ENCODE measurements at regions not wholly inside any gene's neighbourhood (a gene's known extent, or its start where the extent isn't known, plus 50 kb on each side); places are given as distances from the start of the nearest gene placed in this dataset.

DNA sequence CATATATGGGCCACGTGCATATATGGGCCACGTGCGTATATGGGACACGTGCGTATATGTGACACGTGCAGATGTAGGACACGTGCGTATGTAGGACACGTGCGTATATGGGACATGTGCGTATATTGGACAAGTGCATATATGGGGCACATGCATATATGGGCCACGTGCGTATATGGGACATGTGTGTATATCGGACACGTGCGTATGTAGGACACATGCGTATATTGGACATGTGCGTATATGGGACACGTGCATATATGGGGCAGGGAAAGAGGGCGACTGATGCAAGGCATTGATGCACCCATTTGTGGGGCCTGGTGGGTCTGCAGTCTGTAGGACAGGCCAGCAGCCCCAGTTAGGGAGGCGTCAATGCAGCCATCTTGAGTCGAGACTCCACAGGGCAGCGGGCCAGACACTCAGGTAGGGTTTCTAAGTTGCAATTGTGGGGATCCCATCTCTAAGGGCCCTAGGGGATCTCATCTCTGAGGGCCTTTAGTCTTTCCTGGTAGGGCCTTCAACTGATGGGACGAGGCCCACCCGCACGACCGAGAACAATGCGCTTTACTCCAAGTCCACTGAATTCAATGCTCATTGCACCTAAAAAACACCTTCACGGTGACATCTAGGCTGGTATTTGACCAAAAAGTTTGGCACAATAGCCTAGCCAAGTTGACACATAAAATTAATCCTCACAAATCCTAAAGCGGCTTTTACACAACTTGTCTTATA is 92.3 kb upstream of the ZNF516 start:
- intact Hi-C loops (cut with DNase I) = no loop called here
- peak in 2 of 10 donors; percentile 9 to 27 for DNase-seq

DNA sequence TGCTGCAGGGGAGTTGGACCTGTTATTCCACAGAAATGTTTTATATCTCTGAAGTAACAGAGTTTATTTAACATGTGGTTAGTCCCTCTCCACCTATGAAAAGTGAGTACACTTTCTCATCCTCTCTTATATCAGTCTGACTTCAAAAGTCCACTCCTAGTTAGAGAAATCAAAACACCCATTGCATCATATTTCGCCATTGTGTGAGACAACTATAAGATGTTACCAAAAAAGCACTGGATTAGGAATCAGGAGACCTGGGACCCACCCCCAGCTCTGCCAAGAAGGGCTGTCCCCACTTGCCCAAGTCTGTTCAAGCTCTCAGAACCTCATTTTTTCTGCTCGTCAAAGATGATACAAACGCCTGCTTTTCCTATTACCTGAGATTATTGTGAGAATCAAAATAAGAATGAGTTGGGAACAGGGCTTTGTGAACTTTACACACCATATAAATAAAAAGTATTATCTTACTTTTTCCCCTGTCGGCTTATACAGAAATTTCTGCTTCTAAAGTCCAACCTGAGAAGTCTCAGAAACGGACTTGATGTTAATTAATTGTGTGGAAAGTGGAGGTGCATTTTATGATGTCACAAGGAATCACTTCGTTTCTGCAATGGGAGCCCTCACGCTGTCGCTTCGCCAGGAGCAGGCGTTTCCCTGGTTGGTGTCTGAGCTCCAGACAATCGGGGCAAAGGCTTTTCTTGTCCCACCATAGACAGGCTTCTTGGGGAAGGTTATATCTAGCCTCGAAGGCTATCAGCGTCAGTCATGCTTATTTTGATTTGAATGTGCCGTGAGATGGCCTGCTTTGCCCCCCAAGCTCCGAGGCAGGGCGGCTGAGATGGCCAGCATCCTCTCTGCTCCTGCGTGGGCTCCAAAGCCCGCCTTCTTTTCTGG is 89.6 kb upstream of the ZNF516 start:
- intact Hi-C loops (cut with DNase I) = no loop called here
- no peak for DNase-seq

DNA sequence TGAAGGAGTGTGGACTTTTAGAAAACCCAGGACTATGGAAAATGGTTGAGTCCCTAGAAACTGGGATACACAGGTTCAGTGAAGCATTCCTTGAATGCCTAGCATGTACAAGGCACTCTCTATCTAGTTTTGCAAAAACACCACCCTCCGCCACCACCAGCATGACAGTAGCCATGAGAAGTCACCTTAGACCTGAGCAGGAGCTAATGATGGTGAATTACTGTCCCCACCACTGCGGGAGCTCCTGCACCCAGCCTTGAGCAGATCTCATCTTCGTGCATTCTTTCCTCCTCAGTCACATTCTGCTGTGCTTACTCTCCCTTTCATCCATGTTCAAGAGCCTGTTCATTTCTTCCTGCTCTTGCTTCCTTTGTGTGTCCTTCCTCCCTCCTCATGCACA is 86.2 kb upstream of the ZNF516 start:
- no peak for DNase-seq
- intact Hi-C loops (cut with DNase I) = no loop called here

- peak in 1 of 10 donors; percentile 37 for DNase-seq
- intact Hi-C loops (cut with DNase I) = no loop called here
Observed at GRCh38 chr18:76580288-76580962, 85.4 kb upstream of the ZNF516 start.

GRCh38 chr18:76579301-76579695 is 84.3 kb upstream of the ZNF516 start:
- peak in 1 of 10 donors; percentile 49 for DNase-seq
- intact Hi-C loops (cut with DNase I) = no loop called here

GRCh38 chr18:76578571-76579300 is 83.7 kb upstream of the ZNF516 start:
- intact Hi-C loops (cut with DNase I) = no loop called here
- DNase-seq = peak in 1 of 10 donors; percentile 21

DNA sequence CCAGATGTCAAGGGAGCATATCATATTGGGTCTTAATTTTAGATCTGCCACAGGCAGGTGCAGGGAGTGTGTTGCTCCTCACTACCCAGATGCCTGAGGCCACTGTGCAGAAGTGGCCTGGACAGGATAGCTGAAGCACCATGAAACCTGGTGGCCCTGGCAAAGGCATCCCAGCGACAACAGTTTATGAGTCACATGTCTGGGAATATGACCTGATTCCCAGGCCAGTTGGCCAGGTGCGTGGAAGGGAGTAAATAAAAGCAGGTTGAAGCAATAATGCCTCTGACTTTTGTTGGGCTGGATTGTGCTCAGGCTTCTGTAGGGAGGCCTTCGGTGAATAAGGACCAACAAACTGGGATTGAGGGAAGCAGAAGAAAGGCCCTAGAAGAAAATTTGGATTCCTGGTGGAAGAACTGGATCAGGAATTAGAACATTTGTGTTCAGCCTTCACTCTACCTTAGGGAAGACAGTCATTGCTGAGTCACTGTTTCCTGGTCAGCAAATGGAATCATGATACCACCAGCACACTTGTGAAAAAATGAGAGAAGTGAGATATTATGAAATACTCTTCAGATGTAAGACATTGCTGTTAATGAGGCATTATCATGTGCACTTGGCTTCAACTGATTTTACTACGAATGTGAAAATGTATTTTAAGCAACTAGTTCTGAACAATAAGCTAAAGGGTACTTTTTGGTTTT is 78.4 kb upstream of the ZNF516 start:
- intact Hi-C loops (cut with DNase I) = no loop called here
- no peak for DNase-seq

DNA sequence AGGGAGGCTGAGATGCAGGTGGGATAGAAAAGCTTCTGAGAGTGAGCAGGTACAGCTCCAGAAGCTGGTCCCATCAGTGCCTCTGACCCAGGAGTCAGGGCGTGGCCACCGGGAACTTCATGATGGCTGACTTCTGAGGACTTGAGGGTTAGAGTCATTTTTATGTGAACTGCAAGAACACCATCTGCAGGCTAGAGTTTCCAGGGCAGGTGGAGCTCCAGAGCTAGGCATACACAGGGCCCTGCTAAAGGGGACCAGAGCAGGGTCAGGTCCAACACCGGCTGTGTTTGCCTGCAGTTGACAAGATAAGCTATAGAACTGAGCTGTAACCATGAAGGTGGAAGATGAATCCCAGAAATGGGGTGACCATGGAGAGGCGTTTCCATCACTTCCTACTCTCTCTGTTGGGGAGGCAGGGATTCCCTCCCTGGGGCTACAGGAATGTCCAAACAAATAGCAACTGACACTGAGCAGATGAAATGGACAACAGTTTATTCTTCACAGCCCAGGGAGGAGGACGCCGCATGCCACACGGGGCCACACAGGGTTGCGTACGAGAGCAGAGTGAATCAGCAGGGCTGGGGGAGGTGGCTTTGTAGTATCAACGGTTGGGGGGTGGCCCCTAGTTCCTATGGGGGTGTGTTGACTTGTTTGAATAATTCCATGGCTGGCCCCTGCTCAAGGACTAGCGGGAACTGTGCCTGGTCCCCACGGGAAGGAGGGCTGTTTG is 77.6 kb upstream of the ZNF516 start:
- no peak for DNase-seq

GRCh38 chr18:76571689-76572088 is 76.6 kb upstream of the ZNF516 start:
- DNase-seq = no peak
- intact Hi-C loops (cut with DNase I) = no loop called here

More for the DNA sequence above, 77.6 kb upstream of the ZNF516 start:
- intact Hi-C loops (cut with DNase I) = no loop called here

GRCh38 chr18:76570856-76571255 is 75.8 kb upstream of the ZNF516 start:
- intact Hi-C loops (cut with DNase I) = no loop called here
- no peak for DNase-seq

- intact Hi-C loops (cut with DNase I) = no loop called here
- DNase-seq = no peak
Observed at GRCh38 chr18:76569644-76570419, 74.8 kb upstream of the ZNF516 start.

- DNase-seq = no peak
- intact Hi-C loops (cut with DNase I) = no loop called here
Observed at GRCh38 chr18:76568731-76569130, 73.7 kb upstream of the ZNF516 start.

GRCh38 chr18:76567835-76568445 is 72.9 kb upstream of the ZNF516 start:
- DNase-seq = no peak
- intact Hi-C loops (cut with DNase I) = no loop called here

GRCh38 chr18:76566987-76567386 is 71.9 kb upstream of the ZNF516 start:
- intact Hi-C loops (cut with DNase I) = no loop called here

GRCh38 chr18:76565238-76566173 is 70.5 kb upstream of the ZNF516 start:
- peak in 3 of 10 donors; percentile 20 to 84 (median 31) for DNase-seq

More at GRCh38 chr18:76566987-76567386, 71.9 kb upstream of the ZNF516 start:
- no peak for DNase-seq

DNA sequence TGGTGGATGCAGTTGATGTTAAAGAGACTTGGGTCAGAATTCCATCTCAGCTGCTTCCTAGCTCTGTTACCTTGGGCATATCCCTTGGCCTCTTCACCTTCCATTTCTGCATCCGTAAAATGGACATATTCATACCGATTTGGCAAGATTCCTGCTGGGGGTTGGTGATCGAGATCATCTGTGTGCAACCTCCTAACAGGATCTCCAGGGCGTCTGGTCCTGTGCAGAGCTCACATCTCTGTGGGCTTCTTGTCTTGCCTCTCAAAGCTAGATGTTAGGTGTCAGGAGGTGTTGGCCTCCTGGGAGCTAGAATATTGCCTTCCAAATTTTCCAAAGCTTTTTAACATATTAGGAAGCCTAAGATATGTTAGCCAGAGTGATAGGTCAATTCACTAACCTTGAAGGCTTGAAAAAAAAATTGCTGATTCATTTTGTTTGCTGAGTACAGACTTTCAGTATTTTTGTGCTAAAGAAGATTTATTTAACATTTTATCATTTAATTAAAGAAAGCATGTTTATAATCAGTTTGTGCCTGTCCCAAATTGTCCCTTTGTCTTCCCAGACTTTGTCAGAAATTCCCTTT is 69.7 kb upstream of the ZNF516 start:
- DNase-seq = no peak
- intact Hi-C loops (cut with DNase I) = no loop called here

More at GRCh38 chr18:76565238-76566173, 70.5 kb upstream of the ZNF516 start:
- intact Hi-C loops (cut with DNase I) = no loop called here

Data from posterior cingulate gyrus (tissue), 11 donors.